Stimulated activated naive CD8-positive, alpha-beta T cell treated with anti-CD3 and anti-CD28 coated beads, Interleukin-15, Interleukin-2, amounts not matched to agents 100 U/mL and 50 U/mL, for 24 hours (primary cell): ENCODE measurements at regions not wholly inside any gene's neighbourhood (a gene's known extent, or its start where the extent isn't known, plus 50 kb on each side); places are given as distances from the start of the nearest gene placed in this dataset.
"Not testable (repeated sequence)": the region's sequence is repeated elsewhere in the genome, so short reads cannot be mapped to it uniquely, and the experiment has no call there.

Source experiments
- ATAC-seq: fragments of 150-1000 bp; cut with Tn5 transposase; one replicate; pipeline ENCODE4 v1.10.0; 2021
- DNase-seq: peaks from one replicate; pipeline ENCODE4 v3.0.0; 2021

DNA sequence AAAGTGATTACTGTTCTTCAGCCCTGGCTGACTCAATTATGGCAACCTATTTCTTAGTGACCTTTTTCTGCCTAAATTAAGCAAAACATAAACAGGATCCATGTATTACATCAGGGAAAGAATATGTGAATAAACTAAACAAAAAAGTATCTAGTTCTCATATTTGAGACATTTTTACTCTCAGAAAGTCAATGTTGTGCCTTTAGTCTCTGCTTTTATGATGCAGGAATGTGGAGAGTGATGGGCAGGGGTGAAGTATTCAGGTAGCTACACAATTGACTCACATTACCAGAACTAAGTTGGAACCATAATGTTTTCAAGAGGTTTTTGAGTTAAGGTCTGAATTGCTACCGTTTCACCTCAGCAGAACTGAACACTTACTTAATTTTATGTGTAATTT is 462.7 kb upstream of the CXADR start:
- ATAC-seq (no peak), DNase-seq (no peak)

DNA sequence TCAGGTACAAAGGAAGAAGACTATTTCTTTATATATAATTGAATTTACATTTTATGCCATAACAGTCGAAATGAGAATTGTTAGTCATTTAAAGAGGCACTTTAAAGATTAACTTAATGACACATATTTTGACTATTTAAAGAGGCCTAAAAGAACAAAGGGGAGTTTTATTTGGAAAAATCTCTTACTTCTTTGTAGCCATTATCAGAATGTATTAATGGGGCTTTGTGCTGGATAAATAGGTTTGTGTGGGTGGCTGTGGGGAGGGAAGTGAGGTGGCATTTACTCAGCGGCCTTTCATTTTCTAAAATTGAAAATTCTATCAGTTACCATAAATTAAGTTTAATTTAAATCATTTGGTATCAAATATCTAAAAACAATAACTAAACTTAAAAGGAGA is 462.2 kb upstream of the CXADR start:
- DNase-seq (no peak), ATAC-seq (no peak)

DNA sequence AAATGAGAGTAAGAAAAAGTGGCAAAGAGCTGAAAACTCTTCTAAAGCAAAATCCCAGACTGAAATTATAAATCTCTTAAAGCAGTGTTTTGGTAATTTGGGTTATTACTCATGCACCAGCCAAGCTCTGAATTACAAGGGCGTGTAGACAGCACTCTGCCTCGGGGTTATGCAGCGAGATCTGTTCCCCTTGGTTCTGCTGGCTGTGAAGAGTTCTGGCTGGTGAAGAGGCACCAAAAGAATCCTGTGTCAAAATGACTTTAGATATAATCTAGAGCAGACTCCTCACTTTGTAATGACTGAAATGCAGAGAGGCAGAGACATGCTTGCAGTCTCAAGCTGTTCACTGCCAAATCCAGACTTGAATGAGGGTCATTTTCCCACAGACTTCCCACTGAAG is 461.8 kb upstream of the CXADR start:
- no peak for DNase-seq
- no peak for ATAC-seq

DNA sequence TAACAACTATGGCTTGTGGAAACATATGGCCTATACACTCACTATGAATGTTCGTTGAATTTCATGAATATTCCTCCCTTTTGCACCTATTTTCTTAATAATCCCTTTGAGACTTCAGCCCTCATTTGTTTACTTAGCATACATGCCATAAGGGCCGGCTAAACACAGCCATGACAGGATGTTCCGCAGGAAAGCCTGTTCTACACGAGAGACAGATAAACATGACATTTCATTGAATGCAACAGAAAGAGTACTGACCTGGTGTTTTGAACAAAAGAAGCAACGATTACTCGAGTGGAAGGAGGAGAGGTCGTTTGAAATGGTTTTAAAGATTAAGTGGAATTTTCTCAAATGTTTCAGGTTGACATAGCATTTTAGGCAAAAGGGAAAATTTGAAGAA is 459.5 kb upstream of the CXADR start:
- ATAC-seq (no peak), DNase-seq (no peak)

DNA sequence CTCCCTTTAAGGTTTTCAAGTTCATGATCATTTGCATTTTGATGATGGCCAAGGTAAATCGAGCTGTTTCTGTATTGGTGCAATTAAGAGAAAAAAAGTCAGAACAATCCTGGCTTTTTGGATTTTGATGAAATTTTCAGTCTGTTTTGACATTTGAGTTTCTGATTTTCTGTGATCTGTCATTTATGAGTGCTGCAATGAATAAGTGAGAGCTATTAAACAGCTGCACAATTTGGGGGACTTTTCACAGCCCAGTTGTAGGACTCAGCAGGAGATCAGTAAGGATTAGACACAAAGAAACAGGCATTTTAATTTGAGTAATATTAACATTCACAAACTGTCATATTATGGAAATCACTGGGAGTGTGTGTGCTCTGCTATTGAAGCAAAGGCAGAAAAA is 452.9 kb upstream of the CXADR start:
- ATAC-seq (no peak), DNase-seq (no peak)

DNA sequence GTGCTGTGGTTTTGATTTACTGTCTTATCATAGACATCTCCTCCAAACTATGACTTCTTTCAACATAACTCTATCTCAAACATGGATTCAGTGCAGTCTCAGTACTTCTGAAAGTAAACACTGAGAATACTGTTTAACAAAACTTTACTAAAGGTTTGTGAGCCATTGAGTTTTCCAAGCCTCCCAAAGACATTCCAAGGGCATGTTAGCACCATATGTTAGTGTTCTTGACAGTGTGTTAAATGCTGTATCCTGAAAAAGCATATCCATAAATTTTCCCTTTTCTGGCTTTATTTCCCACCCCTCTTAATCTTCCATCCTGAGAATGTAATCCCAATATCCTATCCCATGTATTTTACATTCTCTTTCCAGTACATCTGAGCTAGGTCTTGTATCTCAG is 446.8 kb upstream of the CXADR start:
- no peak for ATAC-seq
- no peak for DNase-seq

DNA sequence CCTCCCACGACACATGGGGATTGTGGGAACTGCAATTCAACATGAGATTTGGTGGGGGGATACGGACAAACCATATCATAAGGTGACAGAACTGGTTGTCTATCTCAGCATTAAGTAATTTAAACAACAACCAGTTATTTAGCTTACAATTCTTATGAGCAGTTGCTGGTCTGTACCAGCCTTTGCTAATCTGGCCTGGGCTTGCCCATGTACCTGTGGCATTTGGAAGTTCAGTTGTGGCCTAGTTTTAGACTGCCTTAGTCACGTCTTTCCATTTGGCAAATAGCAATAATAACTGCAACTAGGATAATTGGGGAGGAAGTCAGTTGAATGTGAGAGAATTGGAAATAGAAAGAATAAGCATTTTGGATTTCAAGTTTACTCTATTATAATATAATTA is 441.8 kb upstream of the CXADR start:
- ATAC-seq = no peak
- DNase-seq = no peak

DNA sequence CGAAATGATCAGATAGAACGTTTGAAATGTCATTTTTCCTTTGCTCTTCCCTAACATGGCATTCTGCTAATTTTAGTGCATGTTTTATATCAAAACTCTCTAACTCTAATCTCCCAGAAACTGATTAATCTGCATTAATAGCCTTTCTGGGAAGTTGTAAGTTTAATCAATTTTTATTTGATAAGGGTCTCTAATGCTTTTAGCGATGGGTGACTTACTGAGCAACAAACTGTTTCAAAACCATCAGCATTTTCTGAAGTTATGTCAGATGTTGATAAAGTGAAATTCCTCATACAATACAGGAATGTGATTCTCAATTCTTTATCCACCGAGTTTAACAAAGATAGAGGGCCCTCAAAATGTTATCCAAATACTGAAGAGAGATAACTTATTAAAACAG is 431.6 kb upstream of the CXADR start:
- no peak for ATAC-seq

DNA sequence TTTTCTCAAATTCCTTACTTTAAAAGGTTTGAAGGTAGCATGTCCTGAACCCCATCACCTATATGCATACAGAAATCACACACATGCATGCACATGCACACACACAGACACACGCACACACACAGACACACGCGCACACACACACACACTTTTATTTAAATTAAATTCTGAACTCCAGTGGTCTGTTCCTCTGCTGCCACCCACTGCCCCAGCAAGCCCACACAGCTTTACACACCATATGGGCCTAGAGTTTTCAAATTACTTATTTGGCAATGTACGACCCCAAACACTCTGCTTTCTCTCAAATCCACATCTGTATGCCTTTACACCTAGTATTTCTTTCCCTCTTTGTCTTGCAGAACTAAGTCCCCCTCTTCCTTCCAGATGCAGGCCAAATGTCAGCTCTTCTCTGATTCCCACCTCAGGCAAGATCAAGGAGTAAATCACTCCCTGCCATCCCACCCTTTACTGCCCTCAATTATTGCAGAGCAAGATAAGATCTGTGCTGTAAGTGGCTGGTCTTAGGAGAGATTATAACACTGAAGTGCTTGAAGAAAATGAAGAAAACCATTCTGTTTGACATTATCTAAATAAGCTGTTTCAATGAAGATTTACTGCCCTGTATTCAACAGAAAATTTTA is 429.9 kb upstream of the CXADR start:
- ATAC-seq = no peak
- no peak for DNase-seq

More for the DNA sequence above, 431.6 kb upstream of the CXADR start:
- no peak for DNase-seq

DNA sequence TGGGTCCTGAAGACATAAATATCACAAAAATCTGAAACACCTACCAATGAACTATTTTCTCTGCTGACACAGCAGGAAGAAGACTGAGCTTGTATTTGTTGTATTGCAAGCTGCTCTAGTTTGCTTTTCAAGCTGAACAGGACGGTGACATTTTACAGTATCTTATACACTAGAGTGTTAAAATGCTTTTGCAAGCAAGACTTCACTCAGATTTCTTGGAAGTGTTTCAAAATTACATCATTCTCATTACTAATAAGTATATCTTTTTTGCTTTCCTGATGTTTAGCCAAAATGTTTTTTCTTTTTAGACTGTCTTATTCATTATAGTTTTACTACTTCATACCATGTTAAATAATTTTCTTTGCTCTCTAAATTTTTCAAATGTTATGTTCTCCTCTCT is 427.1 kb upstream of the CXADR start:
- DNase-seq (no peak), ATAC-seq (no peak)

DNA sequence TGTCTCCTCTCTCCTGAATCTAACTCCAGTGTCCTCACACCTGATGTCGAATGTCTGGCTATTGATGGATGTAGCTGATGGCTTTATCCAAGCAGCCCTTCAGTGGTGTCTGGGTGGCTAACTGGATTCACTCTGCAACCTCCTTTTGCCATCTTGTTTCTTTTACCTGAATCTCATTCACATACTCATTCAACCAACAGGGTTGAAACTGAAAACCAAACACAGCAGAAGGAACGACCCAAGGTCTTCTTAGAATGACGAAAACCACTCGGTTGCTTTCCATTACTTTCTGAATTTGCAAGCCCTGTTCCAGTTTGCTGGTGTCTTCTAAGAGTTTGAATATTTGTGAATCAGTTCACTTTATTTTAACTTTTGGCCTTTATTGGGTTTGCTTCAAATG is 424.3 kb upstream of the CXADR start:
- DNase-seq (no peak), ATAC-seq (no peak)

DNA sequence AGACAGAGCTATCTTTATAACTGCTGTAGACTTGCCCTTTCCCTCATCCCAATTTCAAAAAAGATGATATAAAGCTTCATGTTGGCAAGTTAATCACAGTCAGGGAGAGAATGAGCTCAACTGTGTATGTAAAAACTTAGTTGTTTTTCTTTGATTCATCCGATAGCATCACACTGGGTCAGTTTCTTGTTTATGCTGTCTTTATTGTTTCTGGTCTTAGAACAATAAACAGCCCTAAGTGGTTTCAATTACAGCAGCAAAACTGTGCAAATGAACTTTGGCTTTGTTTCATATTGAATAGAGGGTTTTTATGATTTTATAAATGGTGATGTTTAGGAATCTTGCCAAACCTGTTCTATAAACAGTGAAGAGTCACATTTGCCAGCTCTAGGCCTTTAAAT is 423.8 kb upstream of the CXADR start:
- no peak for DNase-seq
- no peak for ATAC-seq

DNA sequence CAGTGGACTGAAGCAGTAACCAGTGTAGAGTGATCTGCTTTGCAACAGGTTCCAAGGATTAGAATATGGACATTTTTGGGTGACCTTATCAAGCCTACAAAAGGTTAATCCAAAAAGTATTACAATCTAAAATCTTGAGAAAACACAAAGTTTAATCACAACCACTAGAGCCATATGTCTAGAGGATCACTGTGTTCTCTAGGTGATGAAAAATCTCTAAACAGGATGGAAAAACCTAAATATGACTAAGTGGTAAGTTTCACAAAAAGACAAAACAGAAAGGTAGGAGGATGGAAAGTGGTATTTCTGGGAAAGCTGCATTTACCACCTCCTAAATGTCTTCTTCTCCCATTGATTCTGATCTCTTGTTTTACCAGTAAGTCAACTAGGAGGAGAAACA is 411.1 kb upstream of the CXADR start:
- no peak for DNase-seq

DNA sequence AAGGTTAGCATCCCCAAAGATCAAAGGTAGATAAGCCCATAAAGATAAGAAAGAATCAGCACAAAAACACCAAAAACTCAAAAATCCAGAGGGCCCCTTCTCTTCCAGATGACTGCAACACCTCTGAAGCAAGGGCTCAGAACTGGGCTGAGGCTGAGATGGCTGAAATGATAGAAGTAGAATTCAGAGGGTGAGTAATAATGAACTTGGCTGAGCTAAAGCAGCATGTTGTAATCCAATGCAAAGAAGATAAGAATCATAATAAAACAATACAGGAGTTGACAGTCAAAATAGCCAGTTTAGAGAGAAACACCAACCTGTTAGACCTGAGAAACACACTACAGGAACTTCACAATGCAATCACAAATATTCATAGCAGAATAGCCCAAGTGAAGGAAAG is 406.9 kb upstream of the CXADR start:
- DNase-seq (no peak), ATAC-seq (no peak)

More for the DNA sequence above, 411.1 kb upstream of the CXADR start:
- no peak for ATAC-seq

DNA sequence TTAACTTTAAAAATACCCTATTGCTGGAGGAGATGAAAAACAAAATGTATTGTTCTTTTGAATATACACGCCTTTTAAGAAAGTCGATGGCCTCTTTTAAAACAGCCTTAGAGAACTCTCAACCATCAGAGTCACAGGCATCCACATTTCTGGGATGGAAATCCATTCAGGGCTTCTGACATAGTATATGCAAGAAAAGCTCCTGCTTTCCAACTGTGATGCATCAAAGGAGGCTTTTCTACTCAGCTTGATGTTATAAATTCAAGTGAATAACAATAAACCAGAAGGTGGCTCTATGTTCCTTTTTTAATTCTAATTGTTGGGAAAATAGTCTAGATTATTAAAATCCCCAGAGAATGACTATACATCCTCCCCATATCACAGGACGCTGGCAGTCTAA is 398.8 kb upstream of the CXADR start:
- DNase-seq = no peak
- ATAC-seq = no peak

DNA sequence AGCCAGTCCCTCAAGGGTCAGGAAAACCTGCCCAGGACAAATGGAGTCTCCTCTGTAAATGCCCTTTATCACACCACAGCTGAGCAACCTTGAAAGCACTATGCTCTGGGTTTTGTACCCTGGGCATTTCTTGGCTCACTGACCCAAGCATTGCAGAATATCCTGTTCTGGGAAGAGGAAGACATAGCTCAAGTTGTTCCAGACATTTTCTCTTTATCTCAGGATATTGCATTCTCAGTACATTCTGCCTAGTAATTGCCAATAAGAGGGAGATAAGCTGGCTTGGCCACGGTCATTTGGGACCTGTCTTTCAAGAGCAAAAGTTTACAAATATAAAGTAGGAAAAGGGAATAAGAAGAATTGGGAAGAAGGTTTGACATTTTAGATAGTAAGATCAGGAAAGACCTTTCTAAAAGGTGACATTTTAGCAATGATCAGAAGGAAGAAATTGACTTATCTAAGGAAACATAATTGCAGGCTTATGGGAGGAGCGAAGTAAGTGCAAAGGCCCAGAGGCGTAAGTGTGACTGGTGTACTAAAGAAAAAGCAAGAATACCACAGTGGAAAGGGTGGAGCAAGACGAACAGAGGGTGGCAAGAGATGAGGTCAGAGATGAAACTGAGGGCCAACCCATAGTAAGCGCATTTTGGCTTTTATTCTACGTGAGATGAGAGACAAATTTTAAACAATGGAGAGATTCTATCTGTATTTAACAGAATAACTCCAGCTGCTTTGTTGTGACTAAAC is 394.0 kb upstream of the CXADR start:
- no peak for DNase-seq
- ATAC-seq = no peak

DNA sequence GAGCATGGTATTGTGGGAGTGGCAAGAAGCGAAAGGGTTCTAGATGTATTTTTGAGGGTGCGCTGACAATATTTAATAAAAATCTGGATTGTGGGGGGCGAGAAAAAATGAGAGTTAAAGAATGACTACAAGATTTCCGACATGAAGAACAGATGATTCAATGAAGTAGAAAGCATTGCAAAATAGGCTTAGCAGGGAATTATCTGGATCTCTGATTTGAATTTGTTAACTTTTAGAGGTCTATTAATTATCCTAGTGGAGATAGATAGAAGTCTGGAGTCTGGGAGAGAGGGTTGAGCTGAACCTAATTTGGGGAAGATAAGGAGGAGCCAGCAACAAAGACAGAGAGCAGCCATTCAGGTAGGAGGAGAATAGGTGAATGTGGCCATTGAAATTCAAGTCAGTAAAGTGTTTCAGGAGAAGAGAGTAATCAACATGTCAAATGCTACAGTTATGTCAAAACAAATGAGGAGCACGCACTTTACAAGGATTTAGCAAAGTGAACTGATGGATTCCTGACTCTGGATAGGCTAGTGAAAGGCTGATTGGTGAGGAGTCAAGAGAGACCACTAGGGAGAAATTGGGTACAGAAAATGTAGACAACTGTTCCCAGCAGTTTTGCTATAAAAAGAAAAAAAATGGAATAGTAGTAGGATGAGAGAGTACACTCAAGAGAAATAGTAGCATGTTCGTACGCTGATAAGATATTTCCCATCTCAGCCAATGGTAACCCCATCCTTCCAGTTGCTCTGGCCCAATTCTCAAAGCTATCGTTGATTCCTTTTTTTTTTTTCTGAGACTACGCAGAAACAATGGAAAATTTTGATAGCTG is 393.2 kb upstream of the CXADR start:
- no peak for DNase-seq
- ATAC-seq = no peak

DNA sequence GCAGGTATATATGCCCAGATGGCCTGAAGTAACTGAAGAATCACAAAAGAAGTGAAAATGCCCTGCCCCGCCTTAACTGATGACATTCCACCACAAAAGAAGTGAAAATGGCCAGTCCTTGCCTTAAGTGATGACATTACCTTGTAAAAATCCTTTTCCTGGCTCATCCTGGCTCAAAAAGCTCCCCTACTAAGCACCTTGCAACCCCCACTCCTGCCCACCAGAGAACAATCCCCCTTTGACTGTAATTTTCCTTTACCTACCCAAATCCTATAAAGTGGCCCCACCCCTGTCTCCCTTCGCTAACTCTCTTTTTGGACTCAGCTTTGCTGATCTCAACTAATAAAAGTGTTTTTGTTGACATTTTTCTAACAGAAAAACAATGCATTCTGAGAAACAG is 385.4 kb upstream of the CXADR start:
- not testable (repeated sequence) for ATAC-seq, DNase-seq

DNA sequence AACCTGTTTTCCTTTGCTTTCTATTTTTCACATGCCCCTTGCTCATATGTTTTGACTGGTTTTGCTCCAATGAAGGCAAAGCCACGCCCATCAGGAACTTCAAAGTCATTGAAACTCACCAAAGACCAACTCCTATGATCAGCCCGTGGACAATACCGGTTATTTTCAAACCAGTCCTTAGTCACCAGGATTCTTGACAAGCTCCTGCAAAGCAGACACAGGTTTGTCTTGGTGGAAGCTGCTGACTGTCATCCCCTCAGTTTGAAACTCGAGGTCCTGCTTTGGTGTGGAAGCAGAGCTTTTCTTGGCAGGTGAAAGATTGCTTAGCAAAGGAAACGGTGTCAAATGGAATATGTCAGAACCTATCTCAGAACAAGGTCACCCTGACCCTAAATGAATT is 384.7 kb upstream of the CXADR start:
- DNase-seq (no peak), ATAC-seq (no peak)

DNA sequence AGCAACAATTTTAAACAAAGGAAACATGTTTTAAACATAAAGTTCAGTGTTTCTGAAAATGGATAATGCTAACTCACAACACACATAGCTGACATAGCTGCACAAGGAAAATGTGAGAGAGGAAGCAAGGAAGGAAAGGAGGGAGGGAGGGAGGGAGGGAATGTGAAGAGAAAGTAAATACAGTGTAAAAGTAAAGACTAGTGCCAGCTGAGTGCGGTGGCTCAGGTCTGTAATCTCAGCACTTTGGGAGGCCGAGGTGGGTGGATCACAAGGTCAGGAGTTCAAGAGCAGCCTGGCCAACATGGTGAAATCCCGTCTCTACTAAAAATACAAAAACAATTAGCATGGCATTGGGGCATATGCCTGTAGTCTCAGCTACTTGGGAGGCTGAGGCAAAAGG is 373.7 kb upstream of the CXADR start:
- not testable (repeated sequence) for DNase-seq, ATAC-seq

DNA sequence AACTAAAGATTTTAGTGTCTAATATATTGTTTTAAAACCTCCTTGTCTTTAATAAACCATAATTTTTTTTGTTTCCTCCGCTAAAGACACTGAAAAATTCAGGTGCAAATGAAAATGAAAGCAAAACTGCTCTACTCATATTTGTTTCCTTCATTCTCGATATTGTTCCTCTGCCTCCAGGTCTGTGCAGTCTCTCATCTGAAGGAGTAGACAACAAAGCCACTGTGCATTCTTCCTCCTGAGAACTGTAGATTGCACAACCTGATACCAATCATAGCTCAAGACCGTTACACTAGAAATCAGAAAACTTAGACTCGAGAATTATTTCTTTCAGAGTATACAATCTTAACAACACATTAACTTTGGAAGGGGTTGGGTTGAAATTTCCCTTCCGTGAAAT is 373.1 kb upstream of the CXADR start:
- no peak for ATAC-seq
- no peak for DNase-seq

DNA sequence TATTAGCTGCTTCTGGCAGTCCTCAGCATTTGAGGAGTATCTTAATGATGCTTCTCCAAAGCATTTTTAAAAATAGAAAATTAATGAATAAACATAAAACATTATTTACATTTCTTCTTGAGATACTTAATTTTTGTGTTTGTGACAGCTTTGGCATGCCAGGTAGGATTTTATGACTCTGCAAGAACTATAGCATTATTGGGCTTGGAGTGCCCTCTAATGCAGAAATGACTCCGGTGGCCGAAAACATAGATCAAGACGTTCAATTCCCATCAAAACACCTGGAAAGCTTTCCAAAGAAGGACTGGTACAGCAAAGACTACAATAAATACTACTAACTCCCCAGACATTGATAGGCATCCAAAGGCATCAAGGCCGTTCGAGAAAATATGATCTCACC is 366.4 kb upstream of the CXADR start:
- no peak for DNase-seq
- ATAC-seq = no peak

DNA sequence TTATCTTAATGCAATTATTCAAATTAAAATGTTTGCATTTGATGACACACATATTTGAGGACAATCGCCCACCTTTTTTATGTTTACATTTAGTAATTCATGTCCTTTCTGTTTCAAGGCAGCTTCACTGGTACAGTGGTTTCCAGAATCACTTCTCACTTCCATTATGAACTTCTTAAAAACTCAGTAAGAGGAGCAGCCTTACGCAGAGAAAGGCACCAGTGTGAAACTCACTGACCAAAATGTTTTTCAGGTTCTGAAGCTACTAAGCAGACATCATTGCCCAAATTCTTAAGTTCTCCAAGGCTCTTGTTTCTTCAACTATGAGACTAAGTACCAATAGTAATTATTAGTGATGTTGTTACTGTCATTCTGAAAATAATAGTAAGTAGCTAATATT is 353.1 kb upstream of the CXADR start:
- no peak for ATAC-seq

More for the DNA sequence above, 353.1 kb upstream of the CXADR start:
- DNase-seq = no peak
